HCT116 (cell line): ENCODE measurements at regions not wholly inside any gene's neighbourhood (a gene's known extent, or its start where the extent isn't known, plus 50 kb on each side); places are given as distances from the start of the nearest gene placed in this dataset.

Source experiments
- ATAC-seq: fragments of 200-7000 bp; cut with Tn5 transposase; 2 replicates; pipeline ENCODE4 v1.9.1; 2020; ENCODE audit warnings: mild to moderate bottlenecking, moderate library complexity
- BruUV-seq: library from RNA; stranded (reverse); fragments of 400-500 nt; replicated peaks from 2 replicates; lab custom pipeline; 2021; lab: Mats Ljungman, UMichigan
- CTCF ChIA-PET: fragments of 300-600 bp; sonication (Branson Sonifier 250); formaldehyde crosslinking; loops from one replicate; lab custom pipeline; 2021; ENCODE audit warnings: antibody characterized with exemption; lab: Charles Lee
- POLR2A ChIA-PET: fragments of 300-600, 350-600 bp; sonication (Branson Sonifier 250); formaldehyde crosslinking; loops from one replicate; lab custom pipeline; 2021; ENCODE audit warnings: antibody characterized with exemption; lab: Charles Lee
- RAD21 ChIA-PET, 2 experiments: fragments of 300-600 bp; sonication (Branson Sonifier 250); formaldehyde crosslinking; loops; one replicate each; lab custom pipeline; 2023; ENCODE audit warnings: low total read pairs in 2 of 2; ENCODE audit not compliant: uncharacterized antibody in 2 of 2, unreplicated experiment in 2 of 2, low non-redundant PET in 1 of 2; lab: Charles Lee
- DNase-seq: peaks from one replicate; pipeline ENCODE4 v3.0.0-alpha.2; 2010; ENCODE audit warnings: low read depth, low spot score
- H2AFZ ChIP-seq: fragments of 200-600 bp; shearing (Covaris generic), sonication (generic); 2 replicates; pipeline ENCODE4 v1.6.1; 2017; ENCODE audit warnings: low read depth, mixed run types, mixed read lengths, antibody characterized with exemption, low read length; ENCODE audit not compliant: poor library complexity, severe bottlenecking
- H3K27ac ChIP-seq: 2 replicates; pipeline ENCODE4 v1.5.1; 2012; ENCODE audit warnings: low read depth, low read length
- H3K27me3 ChIP-seq: fragments of 200-600 bp; sonication (generic); 2 replicates; pipeline ENCODE4 v1.6.1; 2016; ENCODE audit warnings: mixed run types, low read length, mixed read lengths; ENCODE audit not compliant: insufficient read depth
- H3K36me3 ChIP-seq, 2 experiments: fragments of 200-500 bp in 1 of 2; fragments of 200-600 bp in 1 of 2; sonication (Bioruptor generic) in 1 of 2; sonication (generic) in 1 of 2; 2 replicates each; pipeline versions ENCODE4 v1.5.1 to v1.6.1; 2014 to 2016; ENCODE audit warnings: low read length in 2 of 2, inconsistent platforms in 1 of 2, mixed read lengths in 1 of 2, mixed run types in 1 of 2; ENCODE audit not compliant: insufficient read depth in 2 of 2, control insufficient read depth in 1 of 2
- H3K4me1 ChIP-seq, 2 experiments: fragments of 200-600 bp in 1 of 2; sonication (generic) in 1 of 2; 2 replicates each; pipeline versions ENCODE4 v1.5.1 to v1.6.1; 2012 to 2017; ENCODE audit warnings: low read length in 2 of 2, inconsistent platforms in 1 of 2, mild to moderate bottlenecking in 1 of 2, mixed read lengths in 1 of 2, mixed run types in 1 of 2, moderate library complexity in 1 of 2; ENCODE audit not compliant: insufficient read depth in 2 of 2, control insufficient read depth in 1 of 2
- H3K4me2 ChIP-seq: fragments of 200-600 bp; sonication (generic); 2 replicates; pipeline ENCODE4 v1.6.1; 2017; ENCODE audit warnings: mixed run types, low read length, mixed read lengths
- H3K4me3 ChIP-seq, 2 experiments: fragments of 200-600 bp in 1 of 2; sonication (generic) in 1 of 2; replicated peaks in 1 of 2; 2 replicates each; pipeline ENCODE4 v1.5.1; 2011 to 2016; ENCODE audit warnings: low read length in 2 of 2, control low read depth in 1 of 2, low read depth in 1 of 2, mild to moderate bottlenecking in 1 of 2, mixed read lengths in 1 of 2, mixed run types in 1 of 2
- H3K79me2 ChIP-seq: fragments of 200-600 bp; sonication (generic); 2 replicates; pipeline ENCODE4 v1.6.1; 2017; ENCODE audit warnings: mild to moderate bottlenecking, mixed run types, low read length, moderate library complexity, mixed read lengths; ENCODE audit not compliant: insufficient read depth
- H3K9ac ChIP-seq: fragments of 200-600 bp; sonication (generic); 2 replicates; pipeline ENCODE4 v1.6.1; 2016; ENCODE audit warnings: low read length, mixed read lengths
- H3K9me2 ChIP-seq: fragments of 200-600 bp; sonication (generic), shearing (Covaris generic); 2 replicates; pipeline ENCODE4 v1.6.1; 2017; ENCODE audit warnings: mixed run types, mild to moderate bottlenecking, moderate library complexity; ENCODE audit not compliant: insufficient read depth
- H3K9me3 ChIP-seq, 2 experiments: fragments of 200-500 bp in 1 of 2; fragments of 200-600 bp in 1 of 2; sonication (Bioruptor generic) in 1 of 2; sonication (generic) in 1 of 2; 2 replicates each; pipeline ENCODE4 v1.6.1; 2014 to 2017; ENCODE audit warnings: low read length in 2 of 2, mixed read lengths in 2 of 2, inconsistent platforms in 1 of 2, low read depth in 1 of 2, mild to moderate bottlenecking in 1 of 2, mixed run types in 1 of 2, moderate library complexity in 1 of 2; ENCODE audit not compliant: control insufficient read depth in 1 of 2, insufficient read depth in 1 of 2
- H4K20me1 ChIP-seq: fragments of 200-600 bp; sonication (generic), shearing (Covaris generic); 2 replicates; pipeline ENCODE4 v1.6.1; 2017; ENCODE audit warnings: mixed run types, mild to moderate bottlenecking, moderate library complexity; ENCODE audit not compliant: insufficient read depth
- CBX3 ChIP-seq: IDR thresholded peaks from 2 replicates; pipeline ENCODE4 v1.6.1; 2012; ENCODE audit warnings: low read depth
- CEBPB ChIP-seq: IDR thresholded peaks from 2 replicates; pipeline ENCODE4 v1.6.1; 2012; ENCODE audit warnings: low read depth
- EGR1 ChIP-seq: IDR thresholded peaks from 2 replicates; pipeline ENCODE4 v1.6.1; 2012; ENCODE audit warnings: low read depth
- ELF1 ChIP-seq: IDR thresholded peaks from 2 replicates; pipeline ENCODE4 v1.6.1; 2012; ENCODE audit warnings: low read depth, borderline replicate concordance
- EZH2 ChIP-seq: fragments of 200-600 bp; sonication (generic); IDR thresholded peaks from 2 replicates; pipeline ENCODE4 v1.6.1; 2017; ENCODE audit warnings: antibody characterized with exemption, mixed run types
- EZH2phosphoT487 ChIP-seq: fragments of 200-600 bp; IDR thresholded peaks from 2 replicates; pipeline ENCODE4 v1.6.1; 2018; ENCODE audit warnings: antibody characterized with exemption, borderline replicate concordance
- JUND ChIP-seq: IDR thresholded peaks from 2 replicates; pipeline ENCODE4 v1.6.1; 2012
- POLR2A ChIP-seq: IDR thresholded peaks from 2 replicates; pipeline ENCODE4 v1.7.0; 2011; ENCODE audit warnings: borderline replicate concordance; ENCODE audit not compliant: insufficient read depth, insufficient read length; ENCODE audit errors: extremely low read depth
- POLR2AphosphoS5 ChIP-seq: IDR thresholded peaks from 2 replicates; pipeline ENCODE4 v1.6.1; 2011; ENCODE audit warnings: mild to moderate bottlenecking, low read depth, low read length, moderate library complexity
- RAD21 ChIP-seq: IDR thresholded peaks from 2 replicates; pipeline ENCODE4 v1.6.1; 2012; ENCODE audit warnings: low read depth, mild to moderate bottlenecking
- SIN3A ChIP-seq: IDR thresholded peaks from 2 replicates; pipeline ENCODE4 v1.6.1; 2012; ENCODE audit warnings: low read depth
- SP1 ChIP-seq: IDR thresholded peaks from 2 replicates; pipeline ENCODE4 v1.6.1; 2012; ENCODE audit warnings: low read depth
- TCF7L2 ChIP-seq: IDR thresholded peaks from 2 replicates; pipeline ENCODE4 v1.7.0; 2011; ENCODE audit warnings: borderline replicate concordance, inconsistent platforms; ENCODE audit not compliant: insufficient read depth, insufficient read length; ENCODE audit errors: extremely low read depth
- YY1 ChIP-seq: IDR thresholded peaks from 2 replicates; pipeline ENCODE4 v1.6.1; 2011; ENCODE audit warnings: low read length, low read depth, moderate library complexity, mild to moderate bottlenecking; ENCODE audit not compliant: insufficient replicate concordance; ENCODE audit errors: extremely low read depth
- ZFX ChIP-seq: fragments of 450-650 bp; IDR thresholded peaks from 2 replicates; pipeline ENCODE4 v1.6.1; 2017
- ZNF274 ChIP-seq: fragments of 200-500 bp; sonication (Bioruptor generic); IDR thresholded peaks from 2 replicates; pipeline ENCODE4 v1.6.1; 2014; ENCODE audit warnings: mild to moderate bottlenecking, low read depth, low read length, inconsistent platforms
- intact Hi-C: fragments of 100-400 bp; cut with micrococcal nuclease; formaldehyde crosslinking; loops from 2 replicates; pipeline ENCODE4 v1.10.0; 2022
- TF ChIP-seq, protein P1 (sequence below), 3 experiments: fragments of 200-600 bp in 1 of 3; sonication (generic) in 1 of 3; IDR thresholded peaks in 2 of 3; conservative IDR thresholded peaks in 1 of 3; 2 replicates each; pipeline ENCODE4 v1.5.1; 2012 to 2017; ENCODE audit warnings: low read depth in 2 of 3, low read length in 2 of 3, antibody characterized with exemption in 1 of 3, borderline replicate concordance in 1 of 3, control low read depth in 1 of 3, mild to moderate bottlenecking in 1 of 3, mixed read lengths in 1 of 3, mixed run types in 1 of 3, moderate library complexity in 1 of 3; ENCODE audit not compliant: insufficient read depth in 1 of 3
- TF ChIP-seq, protein P2 (sequence below): IDR thresholded peaks from 2 replicates; pipeline ENCODE4 v1.6.1; 2012
- TF ChIP-seq, protein P3 (sequence below): IDR thresholded peaks from 2 replicates; pipeline ENCODE4 v1.6.1; 2011; ENCODE audit warnings: mild to moderate bottlenecking, low read length, moderate library complexity; ENCODE audit not compliant: insufficient replicate concordance; ENCODE audit errors: extremely low read depth
- TF ChIP-seq, protein P4 (sequence below): IDR thresholded peaks from 2 replicates; pipeline ENCODE4 v1.6.1; 2012

DNA sequence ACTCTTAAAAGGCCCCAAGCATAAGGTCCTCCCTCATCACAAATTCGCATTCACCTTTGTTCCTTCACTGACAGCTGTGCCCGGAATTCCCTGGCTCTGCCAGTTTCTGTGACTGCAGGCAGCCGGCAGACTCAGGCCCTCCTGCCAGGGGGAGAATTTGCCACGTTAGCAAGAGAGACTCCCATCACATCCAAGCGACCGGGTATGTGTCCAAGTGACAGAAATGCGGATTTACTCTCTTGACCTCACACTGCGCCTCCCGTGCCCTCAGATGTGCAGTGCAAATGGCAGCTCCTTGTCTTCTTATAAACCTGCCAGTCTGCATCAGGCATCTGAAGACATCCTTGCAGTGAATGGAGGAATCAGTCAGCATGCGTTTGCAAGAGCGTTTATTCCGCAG, 187.1 kb upstream of the WWC1 start:
- no peak overlapping the region for H2AFZ ChIP-seq
- TF ChIP-seq, protein P1, sequence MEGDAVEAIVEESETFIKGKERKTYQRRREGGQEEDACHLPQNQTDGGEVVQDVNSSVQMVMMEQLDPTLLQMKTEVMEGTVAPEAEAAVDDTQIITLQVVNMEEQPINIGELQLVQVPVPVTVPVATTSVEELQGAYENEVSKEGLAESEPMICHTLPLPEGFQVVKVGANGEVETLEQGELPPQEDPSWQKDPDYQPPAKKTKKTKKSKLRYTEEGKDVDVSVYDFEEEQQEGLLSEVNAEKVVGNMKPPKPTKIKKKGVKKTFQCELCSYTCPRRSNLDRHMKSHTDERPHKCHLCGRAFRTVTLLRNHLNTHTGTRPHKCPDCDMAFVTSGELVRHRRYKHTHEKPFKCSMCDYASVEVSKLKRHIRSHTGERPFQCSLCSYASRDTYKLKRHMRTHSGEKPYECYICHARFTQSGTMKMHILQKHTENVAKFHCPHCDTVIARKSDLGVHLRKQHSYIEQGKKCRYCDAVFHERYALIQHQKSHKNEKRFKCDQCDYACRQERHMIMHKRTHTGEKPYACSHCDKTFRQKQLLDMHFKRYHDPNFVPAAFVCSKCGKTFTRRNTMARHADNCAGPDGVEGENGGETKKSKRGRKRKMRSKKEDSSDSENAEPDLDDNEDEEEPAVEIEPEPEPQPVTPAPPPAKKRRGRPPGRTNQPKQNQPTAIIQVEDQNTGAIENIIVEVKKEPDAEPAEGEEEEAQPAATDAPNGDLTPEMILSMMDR (IDR thresholded peaks at IDR 0.05 in 2 of 3, conservative IDR thresholded peaks at IDR 0.05 in 1 of 3; ENCODE audit: borderline replicate concordance in 1 of 3, insufficient read depth in 1 of 3, low read depth in 2 of 3, low read length in 2 of 3): no peak
- no peak for TF ChIP-seq ZNF274
- no peak for TF ChIP-seq ELF1
- no peak for TF ChIP-seq SP1
- no peak for TF ChIP-seq EZH2
- no peak for TF ChIP-seq YY1
- no peak for TF ChIP-seq POLR2AphosphoS5
- TF ChIP-seq POLR2A: no peak
- no peak for TF ChIP-seq EGR1
- TF ChIP-seq, protein P2, sequence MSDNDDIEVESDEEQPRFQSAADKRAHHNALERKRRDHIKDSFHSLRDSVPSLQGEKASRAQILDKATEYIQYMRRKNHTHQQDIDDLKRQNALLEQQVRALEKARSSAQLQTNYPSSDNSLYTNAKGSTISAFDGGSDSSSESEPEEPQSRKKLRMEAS: no peak
- TF ChIP-seq, protein P3, sequence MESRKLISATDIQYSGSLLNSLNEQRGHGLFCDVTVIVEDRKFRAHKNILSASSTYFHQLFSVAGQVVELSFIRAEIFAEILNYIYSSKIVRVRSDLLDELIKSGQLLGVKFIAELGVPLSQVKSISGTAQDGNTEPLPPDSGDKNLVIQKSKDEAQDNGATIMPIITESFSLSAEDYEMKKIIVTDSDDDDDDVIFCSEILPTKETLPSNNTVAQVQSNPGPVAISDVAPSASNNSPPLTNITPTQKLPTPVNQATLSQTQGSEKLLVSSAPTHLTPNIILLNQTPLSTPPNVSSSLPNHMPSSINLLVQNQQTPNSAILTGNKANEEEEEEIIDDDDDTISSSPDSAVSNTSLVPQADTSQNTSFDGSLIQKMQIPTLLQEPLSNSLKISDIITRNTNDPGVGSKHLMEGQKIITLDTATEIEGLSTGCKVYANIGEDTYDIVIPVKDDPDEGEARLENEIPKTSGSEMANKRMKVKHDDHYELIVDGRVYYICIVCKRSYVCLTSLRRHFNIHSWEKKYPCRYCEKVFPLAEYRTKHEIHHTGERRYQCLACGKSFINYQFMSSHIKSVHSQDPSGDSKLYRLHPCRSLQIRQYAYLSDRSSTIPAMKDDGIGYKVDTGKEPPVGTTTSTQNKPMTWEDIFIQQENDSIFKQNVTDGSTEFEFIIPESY: no peak
- no peak for TF ChIP-seq EZH2phosphoT487
- TF ChIP-seq ZFX: no peak
- TF ChIP-seq RAD21: no peak
- TF ChIP-seq JUND: no peak
- TF ChIP-seq, protein P4, sequence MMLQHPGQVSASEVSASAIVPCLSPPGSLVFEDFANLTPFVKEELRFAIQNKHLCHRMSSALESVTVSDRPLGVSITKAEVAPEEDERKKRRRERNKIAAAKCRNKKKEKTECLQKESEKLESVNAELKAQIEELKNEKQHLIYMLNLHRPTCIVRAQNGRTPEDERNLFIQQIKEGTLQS: no peak
- no peak for TF ChIP-seq CBX3
- no peak for TF ChIP-seq TCF7L2
- no peak for TF ChIP-seq CEBPB
- TF ChIP-seq SIN3A: no peak
- DNase-seq (no peak), ATAC-seq (no peak)
- ChIA-PET POLR2A (no interaction called here), RAD21 (no interaction called here), CTCF (interaction anchor here (1.6 kb wide), 1 partner anchor 10 kb away, joined by 4 read pairs; no protein-coding TSS in a partner anchor)
- H3K36me3 ChIP-seq: no peaks in the 10 kb centered on the region
- no TSS peak for BruUV-seq
- intact Hi-C loops: no loop called here
- no peak overlapping the region for H3K4me3 ChIP-seq
- no peaks in the 10 kb centered on the region for H3K4me1 ChIP-seq
- no peaks in the 10 kb centered on the region for H3K9me3 ChIP-seq
- no peak overlapping the region for H3K27ac ChIP-seq
- peaks cover 15% of the 10 kb centered on the region; the same call in 1 of the 2 replicates for H3K27me3 ChIP-seq
- H3K4me2 ChIP-seq: no peak overlapping the region
- H3K79me2 ChIP-seq: no peaks in the 10 kb centered on the region
- H3K9me2 ChIP-seq: no peaks in the 10 kb centered on the region
- H3K9ac ChIP-seq: no peak overlapping the region
- no peaks in the 10 kb centered on the region for H4K20me1 ChIP-seq
